AML-193 (cell line): ENCODE measurements at regions not wholly inside any gene's neighbourhood (a gene's known extent, or its start where the extent isn't known, plus 50 kb on each side); places are given as distances from the start of the nearest gene placed in this dataset.

Experiments
- DNase-seq, 2 experiments: peaks; one replicate each; lab custom pipeline; 2025; lab: John Stamatoyannopoulos, UW

GRCh38 chr16:9523994-9524393 lies 432.6 kb downstream of the HAPSTR1 start:
- no peak for DNase-seq

- DNase-seq: no peak
Observed at GRCh38 chr16:9525037-9525436, 433.6 kb downstream of the HAPSTR1 start.

GRCh38 chr16:9526791-9527190 lies 435.3 kb downstream of the HAPSTR1 start:
- no peak for DNase-seq

- no peak for DNase-seq
Observed at GRCh38 chr16:9527976-9528375, 436.5 kb downstream of the HAPSTR1 start.

GRCh38 chr16:9528511-9529079 lies 437.2 kb downstream of the HAPSTR1 start:
- DNase-seq: no peak

- DNase-seq: no peak
Observed at GRCh38 chr16:9533042-9533441, 441.6 kb downstream of the HAPSTR1 start.

- DNase-seq: no peak
Observed at GRCh38 chr16:9534759-9535158, 443.3 kb downstream of the HAPSTR1 start.

- DNase-seq: no peak
Observed at GRCh38 chr16:9536905-9537304, 445.5 kb downstream of the HAPSTR1 start.

- DNase-seq: no peak
Observed at GRCh38 chr16:9539346-9539745, 447.9 kb downstream of the HAPSTR1 start.

- DNase-seq: no peak
Observed at GRCh38 chr16:9541723-9542122, 450.3 kb downstream of the HAPSTR1 start.

- DNase-seq: no peak
Observed at GRCh38 chr16:9542165-9542755, 450.8 kb downstream of the HAPSTR1 start.

- DNase-seq: no peak
Observed at GRCh38 chr16:9545522-9546437, 454.3 kb downstream of the HAPSTR1 start.

- DNase-seq: no peak
Observed at GRCh38 chr16:9546438-9546786, 455.0 kb downstream of the HAPSTR1 start.

GRCh38 chr16:9549487-9549886 lies 458.0 kb downstream of the HAPSTR1 start:
- no peak for DNase-seq

- no peak for DNase-seq
Observed at GRCh38 chr16:9555051-9555450, 463.6 kb downstream of the HAPSTR1 start.

- DNase-seq: no peak
Observed at GRCh38 chr16:9556949-9557665, 465.7 kb downstream of the HAPSTR1 start.

GRCh38 chr16:9557713-9558112 lies 466.3 kb downstream of the HAPSTR1 start:
- no peak for DNase-seq

GRCh38 chr16:9566099-9566498 lies 474.7 kb downstream of the HAPSTR1 start:
- no peak for DNase-seq

- DNase-seq: no peak
Observed at GRCh38 chr16:9567666-9568065, 476.2 kb downstream of the HAPSTR1 start.

- no peak for DNase-seq
Observed at GRCh38 chr16:9568261-9568660, 476.8 kb downstream of the HAPSTR1 start.

- DNase-seq: no peak
Observed at GRCh38 chr16:9570521-9570920, 479.1 kb downstream of the HAPSTR1 start.

GRCh38 chr16:9578459-9578858 lies 487.0 kb downstream of the HAPSTR1 start:
- DNase-seq: no peak

GRCh38 chr16:9580025-9580424 lies 488.6 kb downstream of the HAPSTR1 start:
- DNase-seq: no peak
